ENCODE measurements at regions not wholly inside any gene's neighbourhood (a gene's known extent, or its start where the extent isn't known, plus 50 kb on each side); places are given as distances from the start of the nearest gene placed in this dataset.

GRCh38 chr12:77362509-77363210 is 297.3 kb upstream of the E2F7 start:
- intact Hi-C loops (cut with micrococcal nuclease), result no loop called here

GRCh38 chr12:77357655-77358054 is 292.3 kb upstream of the E2F7 start:
- intact Hi-C loops (cut with micrococcal nuclease), result no loop called here

DNA sequence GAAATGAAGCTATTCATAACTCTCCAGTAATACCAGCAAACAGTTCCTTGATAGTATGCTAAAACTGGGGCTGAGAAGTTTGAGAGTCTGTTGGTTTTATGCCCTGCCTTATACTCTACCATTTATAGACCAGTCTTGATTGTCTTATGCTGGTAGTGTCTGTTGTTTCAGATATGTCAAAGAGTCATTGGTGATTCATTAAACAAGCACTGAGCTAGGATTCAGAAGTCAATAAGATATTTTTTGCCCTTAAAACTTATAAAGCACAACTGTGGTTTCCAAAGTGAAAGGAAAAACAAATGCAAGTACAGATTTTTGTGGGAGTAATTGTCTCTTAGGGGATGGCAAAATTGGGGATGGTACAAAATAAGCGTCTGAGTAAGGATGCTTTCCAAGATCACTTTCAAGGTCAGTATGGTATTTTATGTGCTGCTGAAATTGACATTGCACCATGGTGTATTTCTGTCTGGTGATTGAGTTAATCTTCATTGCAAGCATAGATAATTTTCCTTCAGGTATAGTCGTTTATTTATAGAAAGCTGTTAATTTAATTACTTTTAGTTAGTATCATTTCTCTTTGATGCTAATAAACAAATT is 289.5 kb upstream of the E2F7 start:
- intact Hi-C loops (cut with micrococcal nuclease), result no loop called here

DNA sequence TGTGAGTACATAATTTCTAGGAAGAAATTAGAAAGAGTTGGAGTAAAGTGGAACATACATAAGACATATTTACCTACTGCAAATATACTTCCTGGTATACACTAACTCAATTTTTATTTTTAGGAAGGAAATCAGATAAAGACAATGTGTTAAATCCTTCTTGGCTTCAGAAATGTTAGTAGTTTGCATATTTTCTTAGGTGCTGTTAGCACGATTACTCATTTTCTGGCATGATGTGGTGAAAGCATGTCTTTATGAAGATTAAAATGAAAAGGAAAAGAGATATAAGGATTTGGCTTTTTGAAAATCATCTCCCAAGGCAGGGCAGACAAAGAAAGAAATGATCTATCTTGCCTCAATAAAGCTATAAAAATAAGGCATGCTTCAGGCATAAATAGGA is 287.6 kb upstream of the E2F7 start:
- intact Hi-C loops (cut with micrococcal nuclease), result no loop called here

DNA sequence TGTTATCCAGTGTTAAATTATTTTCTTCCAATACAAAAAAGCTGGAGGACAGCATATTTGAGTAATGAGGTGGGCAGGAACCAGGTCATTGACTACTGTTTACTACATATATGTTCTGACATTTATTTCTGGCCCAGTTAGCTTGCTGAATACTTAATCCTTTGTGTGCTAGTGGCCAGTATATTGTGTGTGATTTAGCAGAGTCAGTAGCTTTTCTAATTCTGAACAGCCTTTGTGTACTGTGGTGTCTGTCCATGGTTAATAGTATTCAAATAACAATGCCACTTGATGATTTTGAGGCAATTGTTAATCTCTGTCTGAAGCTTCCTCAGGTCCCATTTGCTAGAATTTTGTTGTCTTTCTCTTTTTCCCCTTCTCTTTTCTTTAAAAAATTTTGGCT is 286.5 kb upstream of the E2F7 start:
- intact Hi-C loops (cut with micrococcal nuclease), result no loop called here

GRCh38 chr12:77349689-77350370 is 284.5 kb upstream of the E2F7 start:
- intact Hi-C loops (cut with micrococcal nuclease), result no loop called here

DNA sequence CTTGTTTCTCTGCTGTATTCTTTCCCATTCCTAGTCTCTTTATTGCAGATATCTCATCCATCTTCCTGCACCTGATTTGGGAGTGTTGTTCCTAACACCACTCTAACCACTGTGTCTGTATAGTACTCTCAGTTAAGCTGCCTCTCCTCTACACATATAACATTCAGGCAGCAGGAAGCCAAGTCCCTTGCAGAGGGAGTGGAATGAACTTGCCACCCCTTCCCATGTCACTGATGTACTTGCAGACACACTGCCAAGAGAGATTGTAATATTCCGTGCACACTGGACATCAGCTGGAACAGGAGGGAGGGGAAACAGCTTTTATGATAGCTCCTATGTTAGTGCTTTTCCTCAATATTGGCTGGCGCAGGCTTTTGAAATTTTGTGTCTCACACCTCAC is 281.6 kb upstream of the E2F7 start:
- intact Hi-C loops (cut with micrococcal nuclease), result no loop called here

DNA sequence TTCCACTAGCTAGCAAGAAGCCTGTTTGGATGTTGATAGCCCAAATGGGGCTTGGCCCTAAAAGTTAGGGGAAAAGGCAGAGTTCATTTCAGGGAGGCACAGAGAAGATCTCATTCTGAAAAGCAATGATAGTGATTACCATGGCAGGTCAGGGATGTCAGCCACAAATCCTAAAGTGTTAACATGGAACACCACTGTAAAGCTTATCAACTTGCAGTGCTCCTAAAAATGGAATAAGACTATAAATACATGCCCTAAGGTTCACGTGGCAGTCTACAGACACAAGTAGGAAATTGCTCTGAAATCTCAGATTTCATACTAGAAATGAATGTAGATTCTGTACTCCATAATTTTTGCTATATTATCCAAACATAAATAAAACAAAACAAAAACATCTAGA is 280.0 kb upstream of the E2F7 start:
- intact Hi-C loops (cut with micrococcal nuclease), result no loop called here

DNA sequence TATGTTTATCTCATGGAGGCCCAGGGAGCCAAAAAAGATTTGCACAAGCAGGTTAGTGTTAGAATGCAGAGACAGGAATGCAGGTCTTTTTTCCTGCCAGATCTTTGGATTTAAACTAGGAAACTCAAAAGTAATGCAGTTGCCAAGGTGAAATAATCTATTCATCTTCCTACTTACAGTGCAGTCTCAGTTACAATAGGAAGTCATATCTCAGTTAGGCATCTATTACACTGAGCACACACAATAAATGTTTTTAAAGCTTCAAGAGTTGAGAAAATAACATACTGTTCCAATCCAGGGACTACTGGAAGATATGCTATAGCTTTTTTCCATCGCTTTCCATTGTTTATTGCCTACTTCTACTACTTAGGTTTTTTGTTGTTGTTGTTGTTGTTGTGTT is 279.3 kb upstream of the E2F7 start:
- intact Hi-C loops (cut with micrococcal nuclease), result no loop called here

DNA sequence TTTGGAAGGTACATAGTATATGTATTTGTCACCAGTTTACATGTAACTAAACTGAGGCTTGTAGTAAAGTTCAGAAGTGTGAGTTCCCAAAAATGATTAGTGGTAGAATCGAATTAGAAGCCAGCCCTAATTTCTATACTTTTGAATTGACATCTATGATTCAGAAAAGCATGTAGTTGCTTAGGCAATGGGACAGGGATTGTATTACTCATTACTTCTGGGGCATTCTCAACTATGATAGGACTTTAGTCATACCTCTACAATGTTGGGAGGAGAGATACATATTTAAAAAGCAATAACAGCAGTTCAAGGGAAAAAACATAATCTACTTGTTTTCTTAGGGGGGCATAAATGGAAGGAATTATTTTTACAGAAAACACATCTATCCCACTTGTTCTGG is 277.9 kb upstream of the E2F7 start:
- intact Hi-C loops (cut with micrococcal nuclease), result no loop called here

GRCh38 chr12:77342253-77342652 is 276.9 kb upstream of the E2F7 start:
- intact Hi-C loops (cut with micrococcal nuclease), result no loop called here

- intact Hi-C loops (cut with micrococcal nuclease), result no loop called here
These were observed 274.2 kb upstream of the E2F7 start for GRCh38 chr12:77339610-77340009.

- intact Hi-C loops (cut with micrococcal nuclease), result no loop called here
These were observed 272.0 kb upstream of the E2F7 start for GRCh38 chr12:77337362-77337761.

- intact Hi-C loops (cut with micrococcal nuclease), result no loop called here
These were observed 269.4 kb upstream of the E2F7 start for GRCh38 chr12:77334806-77335205.

DNA sequence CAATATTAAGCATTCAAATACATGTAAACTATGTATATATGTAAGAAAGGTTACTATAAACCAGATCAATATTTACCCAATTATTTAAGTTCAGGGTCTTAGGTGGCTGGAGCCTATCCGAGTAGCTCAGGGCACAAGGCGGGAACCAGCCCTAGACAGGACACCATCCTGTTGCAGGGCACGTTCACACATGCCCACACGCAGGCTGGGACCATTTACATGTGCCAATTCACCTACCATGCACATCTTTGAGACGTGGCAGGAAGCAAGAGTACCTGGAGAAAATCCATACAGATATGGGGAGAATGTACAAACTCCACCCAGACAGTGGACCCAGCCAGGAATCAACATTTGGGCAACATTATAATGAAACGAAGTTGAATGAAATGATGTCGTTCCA is 263.0 kb upstream of the E2F7 start:
- intact Hi-C loops (cut with micrococcal nuclease), result loop anchor here (10.0 kb wide), 1 partner anchor 264 kb away; the partner anchor contains the start of gene E2F7

- intact Hi-C loops (cut with micrococcal nuclease), result loop anchor here (10.0 kb wide), 1 partner anchor 261 kb away; the partner anchor contains the start of gene E2F7
These were observed 260.3 kb upstream of the E2F7 start for GRCh38 chr12:77325511-77326236.

- intact Hi-C loops (cut with micrococcal nuclease), result loop anchor here (10.0 kb wide), 1 partner anchor 260 kb away; the partner anchor contains the start of gene E2F7
These were observed 259.5 kb upstream of the E2F7 start for GRCh38 chr12:77324763-77325468.

- intact Hi-C loops (cut with micrococcal nuclease), result loop anchor here (10.0 kb wide), 1 partner anchor 260 kb away; the partner anchor contains the start of gene E2F7
These were observed 259.0 kb upstream of the E2F7 start for GRCh38 chr12:77324416-77324762.

DNA sequence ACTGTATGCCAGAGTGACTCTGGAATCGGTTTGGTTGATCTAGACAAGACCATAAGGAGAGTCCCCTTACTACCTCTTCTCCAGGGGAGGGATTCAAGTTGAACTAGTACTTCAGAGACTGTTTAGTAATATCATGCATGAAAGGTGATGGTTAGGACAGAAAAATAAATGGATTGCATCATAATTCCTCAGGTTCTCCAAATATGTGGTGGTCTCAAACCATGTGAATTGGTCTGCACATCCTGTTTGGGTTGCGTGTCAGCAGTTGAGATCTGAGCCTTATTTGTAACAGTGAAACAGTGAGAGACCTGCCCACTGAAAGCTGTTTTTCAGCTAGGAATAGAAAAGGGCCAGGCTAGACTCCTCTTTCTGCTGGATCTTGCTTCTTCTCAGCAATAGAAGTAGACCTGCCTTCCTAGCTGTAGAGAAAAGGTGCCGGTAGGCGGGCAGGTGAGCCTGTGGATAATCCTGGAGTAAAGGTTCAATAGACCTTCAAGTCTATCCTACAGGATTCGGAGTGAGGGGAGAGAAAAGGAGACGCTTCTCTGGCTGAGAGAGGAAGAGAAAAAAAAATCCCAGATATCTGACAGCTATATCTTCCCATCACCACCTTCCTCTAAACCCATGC is 258.5 kb upstream of the E2F7 start:
- intact Hi-C loops (cut with micrococcal nuclease), result loop anchor here (10.0 kb wide), 1 partner anchor 259 kb away; the partner anchor contains the start of gene E2F7

GRCh38 chr12:77319166-77319565 is 253.8 kb upstream of the E2F7 start:
- intact Hi-C loops (cut with micrococcal nuclease), result no loop called here

DNA sequence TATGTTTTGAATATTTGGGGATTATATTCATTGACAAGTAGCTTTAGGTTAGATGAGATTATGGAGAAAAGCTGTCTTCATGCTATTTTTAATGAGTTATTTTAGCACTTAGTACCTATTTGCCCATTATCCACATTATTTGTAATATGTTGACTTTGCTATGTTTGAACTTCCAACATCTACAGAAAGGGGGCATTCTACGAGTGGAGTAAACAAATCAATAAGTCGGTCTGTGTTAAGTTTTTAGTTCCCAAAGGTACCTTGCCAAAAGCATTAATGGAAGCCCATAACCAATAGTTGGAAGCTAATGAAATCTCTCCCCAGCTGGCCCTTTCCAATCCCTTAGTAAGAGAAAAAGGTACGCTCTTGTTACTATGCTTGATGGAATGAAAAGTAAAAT is 250.0 kb upstream of the E2F7 start:
- intact Hi-C loops (cut with micrococcal nuclease), result no loop called here

All from T-helper 2 cell treated with Interferon-gamma antibody and Interleukin-4, amounts not matched to agents 100 ng/mL and 5 ng/mL, for 36 hours (primary cell).